Omental fat pad (tissue), 3 donors: ENCODE measurements at regions not wholly inside any gene's neighbourhood (a gene's known extent, or its start where the extent isn't known, plus 50 kb on each side); places are given as distances from the start of the nearest gene placed in this dataset.

Experiments used
- ATAC-seq: fragments of 150-250 bp; one replicate; pipeline ENCODE4 v1.9.1; 2016; ENCODE audit warnings: mild to moderate bottlenecking, moderate library complexity; ENCODE audit not compliant: low FRiP score
- DNase-seq: peaks from one replicate; pipeline ENCODE4 v3.0.0-alpha.2; 2019; ENCODE audit warnings: low spot score
- CTCF ChIP-seq, 3 donors: fragments of 450-650 bp; IDR thresholded peaks; one replicate each; pipeline ENCODE4 v1.5.1; 2016 to 2017; ENCODE audit warnings: antibody characterized with exemption in 3 of 3, mild to moderate bottlenecking in 3 of 3, moderate library complexity in 2 of 3

- no peak for DNase-seq
- no peak for ATAC-seq
- TF ChIP-seq CTCF (IDR thresholded peaks at IDR 0.05), result no peak
These were observed 78.6 kb upstream of the PITRM1 start for GRCh38 chr10:3251172-3251571.

GRCh38 chr10:3249307-3249889 is 76.8 kb upstream of the PITRM1 start:
- DNase-seq (no peak), ATAC-seq (no peak)
- TF ChIP-seq CTCF (IDR thresholded peaks at IDR 0.05), result no peak

GRCh38 chr10:3248526-3249306 is 76.1 kb upstream of the PITRM1 start:
- ATAC-seq (peak; percentile 98), DNase-seq (no peak)
- TF ChIP-seq CTCF (IDR thresholded peaks at IDR 0.05), result no peak

GRCh38 chr10:3245395-3245794 is 72.8 kb upstream of the PITRM1 start:
- ATAC-seq (no peak), DNase-seq (no peak)
- no peak for TF ChIP-seq CTCF (IDR thresholded peaks at IDR 0.05)

GRCh38 chr10:3241967-3242650 is 69.5 kb upstream of the PITRM1 start:
- no peak for TF ChIP-seq CTCF (IDR thresholded peaks at IDR 0.05)
- DNase-seq, result no peak

GRCh38 chr10:3241274-3241921 is 68.8 kb upstream of the PITRM1 start:
- ATAC-seq (no peak), DNase-seq (no peak)
- no peak for TF ChIP-seq CTCF (IDR thresholded peaks at IDR 0.05)

More at GRCh38 chr10:3241967-3242650, 69.5 kb upstream of the PITRM1 start:
- no peak for ATAC-seq
